Neural progenitor cell (in vitro differentiated cells): ENCODE measurements at regions not wholly inside any gene's neighbourhood (a gene's known extent, or its start where the extent isn't known, plus 50 kb on each side); places are given as distances from the start of the nearest gene placed in this dataset.

Experiments used
- EZH2 ChIP-seq: fragments of 200-600 bp; sonication (generic); IDR thresholded peaks from 2 replicates; pipeline ENCODE4 v1.6.1; 2017; ENCODE audit warnings: antibody characterized with exemption, mild to moderate bottlenecking, moderate library complexity
- TF ChIP-seq, protein P1 (sequence below): fragments of 200-600 bp; sonication (generic); IDR thresholded peaks from 2 replicates; pipeline ENCODE4 v1.5.1; 2017; ENCODE audit warnings: antibody characterized with exemption, mild to moderate bottlenecking

DNA sequence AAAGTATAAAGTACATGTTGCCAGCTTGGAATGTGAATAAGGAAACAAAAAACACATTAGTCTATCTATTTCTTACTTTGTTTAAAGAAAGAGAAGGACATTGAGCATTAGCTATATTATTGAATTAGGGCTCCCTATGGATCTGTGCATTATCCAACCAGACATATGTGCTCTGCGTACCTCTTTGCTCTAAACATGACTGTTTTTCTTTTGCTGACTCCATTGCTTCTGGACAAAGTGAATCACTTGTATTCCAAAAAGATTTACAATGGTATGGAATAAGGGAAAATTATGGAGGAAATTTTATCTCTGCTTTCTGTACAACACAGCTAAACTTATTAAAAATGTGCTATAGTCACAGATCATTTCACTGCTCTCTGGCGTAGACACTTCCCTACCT, 727.8 kb upstream of the LCORL start:
- TF ChIP-seq EZH2: no peak
- TF ChIP-seq, protein P1, sequence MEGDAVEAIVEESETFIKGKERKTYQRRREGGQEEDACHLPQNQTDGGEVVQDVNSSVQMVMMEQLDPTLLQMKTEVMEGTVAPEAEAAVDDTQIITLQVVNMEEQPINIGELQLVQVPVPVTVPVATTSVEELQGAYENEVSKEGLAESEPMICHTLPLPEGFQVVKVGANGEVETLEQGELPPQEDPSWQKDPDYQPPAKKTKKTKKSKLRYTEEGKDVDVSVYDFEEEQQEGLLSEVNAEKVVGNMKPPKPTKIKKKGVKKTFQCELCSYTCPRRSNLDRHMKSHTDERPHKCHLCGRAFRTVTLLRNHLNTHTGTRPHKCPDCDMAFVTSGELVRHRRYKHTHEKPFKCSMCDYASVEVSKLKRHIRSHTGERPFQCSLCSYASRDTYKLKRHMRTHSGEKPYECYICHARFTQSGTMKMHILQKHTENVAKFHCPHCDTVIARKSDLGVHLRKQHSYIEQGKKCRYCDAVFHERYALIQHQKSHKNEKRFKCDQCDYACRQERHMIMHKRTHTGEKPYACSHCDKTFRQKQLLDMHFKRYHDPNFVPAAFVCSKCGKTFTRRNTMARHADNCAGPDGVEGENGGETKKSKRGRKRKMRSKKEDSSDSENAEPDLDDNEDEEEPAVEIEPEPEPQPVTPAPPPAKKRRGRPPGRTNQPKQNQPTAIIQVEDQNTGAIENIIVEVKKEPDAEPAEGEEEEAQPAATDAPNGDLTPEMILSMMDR: no peak
